Gastroesophageal sphincter (tissue), 4 donors: ENCODE measurements at regions not wholly inside any gene's neighbourhood (a gene's known extent, or its start where the extent isn't known, plus 50 kb on each side); places are given as distances from the start of the nearest gene placed in this dataset.
"Not testable (repeated sequence)": the region's sequence is repeated elsewhere in the genome, so short reads cannot be mapped to it uniquely, and the experiment has no call there.

Experiments
- ATAC-seq: fragments of 150-250 bp; one replicate; pipeline ENCODE4 v1.9.1; 2016; ENCODE audit warnings: mild to moderate bottlenecking, moderate library complexity
- H3K27ac ChIP-seq, 4 donors: fragments of 200-600 bp; sonication (generic) in 3 of 4; 1 replicate in 3 of 4; 2 replicates in 1 of 4; pipeline ENCODE4 v1.5.1; 2016 to 2019
- H3K27me3 ChIP-seq: fragments of 200-600 bp; sonication (generic); one replicate; pipeline ENCODE4 v1.5.1; 2019
- H3K36me3 ChIP-seq, 2 donors: fragments of 200-600 bp; sonication (generic); one replicate each; pipeline ENCODE4 v1.5.1; 2019; ENCODE audit warnings: control low read depth in 1 of 2
- H3K4me1 ChIP-seq, 3 donors: fragments of 200-600 bp; sonication (generic); 1 replicate in 2 of 3; 2 replicates in 1 of 3; pipeline ENCODE4 v1.5.1; 2016 to 2019; ENCODE audit warnings: control low read depth in 2 of 3
- H3K4me3 ChIP-seq, 2 donors: fragments of 200-600 bp; sonication (generic); one replicate each; pipeline ENCODE4 v1.5.1; 2019; ENCODE audit warnings: mild to moderate bottlenecking in 1 of 2, moderate library complexity in 1 of 2
- H3K9me3 ChIP-seq, 3 donors: fragments of 200-600 bp; sonication (generic); one replicate each; pipeline ENCODE4 v1.5.1; 2017 to 2019; ENCODE audit warnings: control low read depth in 2 of 3
- EP300 ChIP-seq: sonication (generic); formaldehyde crosslinking; IDR thresholded peaks from one replicate; pipeline ENCODE4 v1.6.1; 2017; ENCODE audit warnings: antibody characterized with exemption, mild to moderate bottlenecking
- POLR2A ChIP-seq, 2 donors: fragments of 450-650 bp; IDR thresholded peaks; one replicate each; pipeline ENCODE4 v1.6.1; 2017; ENCODE audit warnings: antibody characterized with exemption in 2 of 2, mild to moderate bottlenecking in 2 of 2, moderate library complexity in 1 of 2
- POLR2AphosphoS5 ChIP-seq: sonication (generic); formaldehyde crosslinking; IDR thresholded peaks from one replicate; pipeline ENCODE4 v1.6.1; 2017; ENCODE audit warnings: antibody characterized with exemption
- WGBS, 2 donors: methylation state at CpG; one replicate each; pipeline ENCODE4 v1.1.5; 2018; ENCODE audit warnings: low coverage in 1 of 2; 5-methylcytosine and 5-hydroxymethylcytosine counted together
- TF ChIP-seq, protein P1 (sequence below), 4 experiments: fragments of 200-600 bp in 2 of 4; fragments of 450-650 bp in 2 of 4; sonication (generic) in 1 of 4; IDR thresholded peaks; one replicate each; pipeline ENCODE4 v1.5.1; 2017 to 2019; ENCODE audit warnings: antibody characterized with exemption in 4 of 4, mild to moderate bottlenecking in 2 of 4, moderate library complexity in 2 of 4

DNA sequence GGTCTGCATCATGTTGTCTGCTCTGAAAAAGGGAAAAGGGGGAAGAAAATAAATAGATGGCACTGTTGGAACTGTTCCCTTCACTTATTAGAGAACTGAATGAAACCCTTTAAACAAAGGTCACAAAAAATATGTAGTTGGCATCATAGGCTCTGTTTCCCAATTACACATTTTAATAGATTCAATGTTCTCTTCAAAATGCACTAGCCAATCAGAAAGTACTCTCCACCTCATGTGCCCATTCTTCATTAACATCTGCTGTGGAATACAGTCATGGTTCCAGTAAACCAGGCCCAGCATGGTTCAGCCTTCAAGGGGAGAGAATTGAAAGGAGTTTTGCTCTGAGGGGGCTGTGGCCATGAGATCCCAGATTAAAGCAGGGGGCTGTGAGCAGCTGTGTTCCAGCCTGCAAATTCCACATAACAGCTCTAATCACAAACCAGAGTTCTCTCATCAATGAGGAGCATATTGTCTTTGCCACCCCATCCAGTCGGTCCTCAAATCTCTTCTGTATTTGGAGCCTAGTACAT lies 165.9 kb upstream of the CREB1 start:
- Histone ChIP-seq H3K36me3 (no peaks in the 10 kb centered on the region), H3K27ac (no peak overlapping the region), H3K27me3 (no peaks in the 10 kb centered on the region), H3K4me3 (no peak overlapping the region), H3K9me3 (no peaks in the 10 kb centered on the region), H3K4me1 (no peaks in the 10 kb centered on the region)
- WGBS, 2 donors, result 80 to 100% methylated on average over 1 of the region's 1 CpG
- TF ChIP-seq, protein P1, sequence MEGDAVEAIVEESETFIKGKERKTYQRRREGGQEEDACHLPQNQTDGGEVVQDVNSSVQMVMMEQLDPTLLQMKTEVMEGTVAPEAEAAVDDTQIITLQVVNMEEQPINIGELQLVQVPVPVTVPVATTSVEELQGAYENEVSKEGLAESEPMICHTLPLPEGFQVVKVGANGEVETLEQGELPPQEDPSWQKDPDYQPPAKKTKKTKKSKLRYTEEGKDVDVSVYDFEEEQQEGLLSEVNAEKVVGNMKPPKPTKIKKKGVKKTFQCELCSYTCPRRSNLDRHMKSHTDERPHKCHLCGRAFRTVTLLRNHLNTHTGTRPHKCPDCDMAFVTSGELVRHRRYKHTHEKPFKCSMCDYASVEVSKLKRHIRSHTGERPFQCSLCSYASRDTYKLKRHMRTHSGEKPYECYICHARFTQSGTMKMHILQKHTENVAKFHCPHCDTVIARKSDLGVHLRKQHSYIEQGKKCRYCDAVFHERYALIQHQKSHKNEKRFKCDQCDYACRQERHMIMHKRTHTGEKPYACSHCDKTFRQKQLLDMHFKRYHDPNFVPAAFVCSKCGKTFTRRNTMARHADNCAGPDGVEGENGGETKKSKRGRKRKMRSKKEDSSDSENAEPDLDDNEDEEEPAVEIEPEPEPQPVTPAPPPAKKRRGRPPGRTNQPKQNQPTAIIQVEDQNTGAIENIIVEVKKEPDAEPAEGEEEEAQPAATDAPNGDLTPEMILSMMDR (IDR thresholded peaks at IDR 0.05), result no peak
- TF ChIP-seq POLR2A (IDR thresholded peaks at IDR 0.05) (no peak), EP300 (no peak), POLR2AphosphoS5 (no peak)
- no peak for ATAC-seq

DNA sequence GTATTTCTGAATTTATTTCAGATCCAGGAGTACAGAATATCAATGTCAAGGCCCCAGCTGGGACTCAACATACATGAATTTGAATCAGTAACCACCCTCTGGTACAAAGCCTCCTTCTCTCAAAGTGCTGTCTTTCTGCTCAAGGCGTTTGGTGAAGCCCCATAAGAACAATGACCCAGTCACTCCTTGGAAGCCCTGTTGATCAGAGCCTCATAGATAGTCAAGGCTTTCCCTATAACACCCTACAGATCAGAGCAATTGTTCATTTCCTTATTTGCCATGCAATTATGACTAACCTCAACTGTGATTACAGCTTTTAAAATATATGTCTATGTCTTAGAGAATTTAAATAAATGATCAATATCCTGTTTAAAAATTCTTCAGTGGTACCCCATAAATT lies 159.1 kb upstream of the CREB1 start:
- no peaks in the 10 kb centered on the region for H3K27me3 ChIP-seq
- no peak overlapping the region for H3K4me3 ChIP-seq
- 67 to 75% methylated on average over 1 of the region's 1 CpG for WGBS, 2 donors
- H3K4me1 ChIP-seq, result no peaks in the 10 kb centered on the region
- peaks cover 0 to 13% (median 0%) of the 10 kb centered on the region in 3 donors for H3K9me3 ChIP-seq
- no peak for TF ChIP-seq EP300
- H3K36me3 ChIP-seq, result no peaks in the 10 kb centered on the region
- ATAC-seq, result no peak
- no peak overlapping the region for H3K27ac ChIP-seq

DNA sequence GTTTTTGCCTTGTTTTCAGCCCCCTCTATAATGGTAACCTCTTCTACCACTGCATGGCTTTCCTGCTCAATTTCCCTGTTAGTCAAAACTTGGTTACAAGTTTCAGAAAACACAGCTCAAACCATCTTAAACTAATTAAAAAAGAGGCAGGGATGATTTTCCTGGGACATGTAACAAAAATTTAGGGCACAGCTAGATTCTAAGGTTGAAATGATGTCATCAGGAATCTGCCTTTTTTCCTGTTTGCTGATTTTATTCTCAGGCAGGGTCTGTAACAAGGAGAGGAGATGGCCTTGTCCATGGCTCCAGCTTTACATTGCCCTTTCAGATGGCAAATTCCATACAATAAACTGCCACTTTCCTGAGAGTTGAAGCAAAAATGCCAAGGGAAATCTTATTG lies 157.9 kb upstream of the CREB1 start:
- Histone ChIP-seq H3K36me3 (no peaks in the 10 kb centered on the region), H3K4me1 (no peaks in the 10 kb centered on the region), H3K27ac (no peak overlapping the region), H3K9me3 (peaks cover 0 to 13% (median 0%) of the 10 kb centered on the region in 3 donors), H3K4me3 (no peak overlapping the region), H3K27me3 (no peaks in the 10 kb centered on the region)
- no peak for ATAC-seq
- TF ChIP-seq EP300 (no peak), POLR2AphosphoS5 (no peak), POLR2A (IDR thresholded peaks at IDR 0.05) (no peak)
- TF ChIP-seq, protein P1 (IDR thresholded peaks at IDR 0.05), result no peak

DNA sequence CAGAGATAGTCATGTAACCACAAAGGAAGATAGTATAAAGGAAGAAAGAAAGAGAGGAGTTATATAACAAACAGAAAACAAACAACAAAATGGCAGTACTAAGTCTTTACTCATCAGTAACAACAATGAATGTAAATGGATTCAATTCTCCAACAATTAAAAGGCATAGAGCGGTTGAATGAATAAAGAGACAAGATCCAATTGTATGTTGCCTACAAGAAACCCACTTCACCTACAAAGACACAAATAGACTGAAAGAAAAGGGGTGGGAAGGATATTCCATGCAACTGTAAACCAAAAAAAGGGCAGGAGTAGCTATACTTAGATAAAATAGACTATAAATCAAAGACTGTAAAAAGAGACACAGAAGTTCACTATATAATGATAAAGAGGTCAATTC lies 157.3 kb upstream of the CREB1 start:
- H3K9me3 ChIP-seq, result peaks cover 0 to 15% (median 0%) of the 10 kb centered on the region in 3 donors
- H3K27me3 ChIP-seq, result no peaks in the 10 kb centered on the region
- no peak overlapping the region for H3K4me3 ChIP-seq
- ATAC-seq, result no peak
- TF ChIP-seq POLR2A (IDR thresholded peaks at IDR 0.05), result no peak
- no peak for TF ChIP-seq EP300
- TF ChIP-seq, protein P1 (IDR thresholded peaks at IDR 0.05), result no peak
- no peak for TF ChIP-seq POLR2AphosphoS5
- no peaks in the 10 kb centered on the region for H3K36me3 ChIP-seq
- 100% methylated on average over 1 of the region's 1 CpG; no CpG with 5 or more reads in 1 of the 2 donors for WGBS, 2 donors
- no peak overlapping the region for H3K27ac ChIP-seq
- no peaks in the 10 kb centered on the region for H3K4me1 ChIP-seq

DNA sequence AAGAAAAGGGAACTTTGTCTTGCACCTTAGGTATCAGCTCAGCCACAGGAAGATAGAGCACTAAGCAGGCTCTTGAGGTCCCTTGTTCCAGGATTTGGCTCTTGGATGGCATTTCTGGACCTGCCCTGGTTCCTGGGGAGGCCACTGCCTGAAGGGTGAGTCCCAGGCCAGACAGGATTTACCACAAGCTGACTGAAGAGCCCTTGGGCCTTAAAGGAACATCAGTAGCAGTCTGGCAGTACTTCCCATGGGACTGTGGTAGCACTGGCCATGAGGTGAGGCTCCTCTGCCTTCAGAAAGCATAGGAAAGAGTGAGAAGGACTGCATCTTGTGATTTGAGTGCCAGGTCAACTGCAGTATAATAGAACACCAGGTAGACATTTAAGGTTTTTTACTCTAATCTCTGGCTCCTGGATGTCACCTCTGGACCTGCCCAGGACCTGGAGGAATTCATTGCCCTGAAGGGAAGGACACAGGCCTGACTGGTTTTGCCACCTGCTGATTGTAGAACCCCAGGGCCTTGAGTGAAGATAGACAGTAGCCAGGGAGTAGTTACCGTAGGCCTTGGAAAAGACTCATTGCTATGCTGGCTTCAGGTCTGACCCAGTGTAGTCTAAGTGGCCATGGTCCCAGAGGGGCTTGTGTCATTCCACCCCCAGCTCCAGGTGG lies 154.4 kb upstream of the CREB1 start:
- H3K4me3 ChIP-seq, result no peak overlapping the region
- ATAC-seq, result no peak
- no peaks in the 10 kb centered on the region for H3K4me1 ChIP-seq
- WGBS, 2 donors, result 88 to 100% methylated on average over 1 of the region's 1 CpG
- TF ChIP-seq, protein P1 (IDR thresholded peaks at IDR 0.05), result no peak
- no peak for TF ChIP-seq POLR2AphosphoS5
- H3K27me3 ChIP-seq, result no peaks in the 10 kb centered on the region
- no peak overlapping the region for H3K27ac ChIP-seq
- H3K9me3 ChIP-seq, result peaks cover 0 to 40% (median 0%) of the 10 kb centered on the region in 3 donors
- no peaks in the 10 kb centered on the region for H3K36me3 ChIP-seq

DNA sequence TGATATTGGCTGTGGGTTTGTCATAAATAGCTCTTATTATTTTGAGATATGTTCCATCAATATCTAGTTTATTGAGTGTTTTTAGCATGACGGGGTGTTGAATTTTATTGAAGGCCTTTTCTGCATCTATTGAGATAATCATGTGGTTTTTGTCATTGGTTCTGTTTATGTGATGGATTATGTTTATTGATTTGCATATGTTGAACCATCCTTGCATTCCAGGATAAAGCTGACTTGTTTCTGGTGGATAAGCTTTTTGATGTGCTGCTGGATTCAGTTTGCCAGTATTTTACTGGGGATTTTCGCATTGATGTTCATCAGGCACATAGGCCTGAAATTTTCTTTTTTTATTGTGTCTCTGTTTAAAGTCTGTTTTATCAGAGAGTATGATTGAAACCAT lies 151.1 kb upstream of the CREB1 start:
- 86 to 95% methylated on average over 1 to 2 of the region's 2 CpGs for WGBS, 2 donors
- not testable (repeated sequence) for ATAC-seq, H3K27ac ChIP-seq, H3K36me3 ChIP-seq, H3K27me3 ChIP-seq, H3K4me3 ChIP-seq, H3K4me1 ChIP-seq
- peaks cover 0 to 37% (median 0%) of the 10 kb centered on the region in 3 donors for H3K9me3 ChIP-seq
